AG09309 (cell line): ENCODE measurements at regions not wholly inside any gene's neighbourhood (a gene's known extent, or its start where the extent isn't known, plus 50 kb on each side); places are given as distances from the start of the nearest gene placed in this dataset.

Source experiments
- DNase-seq: peaks from one replicate; pipeline ENCODE4 v3.0.0-alpha.2; 2010; ENCODE audit warnings: low read depth
- H3K4me3 ChIP-seq: 2 replicates; pipeline ENCODE4 v1.5.1; 2011; ENCODE audit warnings: mild to moderate bottlenecking, low read depth, low read length, moderate library complexity; ENCODE audit not compliant: control insufficient read depth
- CTCF ChIP-seq: IDR thresholded peaks from 2 replicates; pipeline ENCODE4 v1.5.1; 2011; ENCODE audit warnings: mild to moderate bottlenecking, low read depth, low read length, inconsistent platforms; ENCODE audit not compliant: insufficient read depth, control insufficient read depth; ENCODE audit errors: missing control alignments

DNA sequence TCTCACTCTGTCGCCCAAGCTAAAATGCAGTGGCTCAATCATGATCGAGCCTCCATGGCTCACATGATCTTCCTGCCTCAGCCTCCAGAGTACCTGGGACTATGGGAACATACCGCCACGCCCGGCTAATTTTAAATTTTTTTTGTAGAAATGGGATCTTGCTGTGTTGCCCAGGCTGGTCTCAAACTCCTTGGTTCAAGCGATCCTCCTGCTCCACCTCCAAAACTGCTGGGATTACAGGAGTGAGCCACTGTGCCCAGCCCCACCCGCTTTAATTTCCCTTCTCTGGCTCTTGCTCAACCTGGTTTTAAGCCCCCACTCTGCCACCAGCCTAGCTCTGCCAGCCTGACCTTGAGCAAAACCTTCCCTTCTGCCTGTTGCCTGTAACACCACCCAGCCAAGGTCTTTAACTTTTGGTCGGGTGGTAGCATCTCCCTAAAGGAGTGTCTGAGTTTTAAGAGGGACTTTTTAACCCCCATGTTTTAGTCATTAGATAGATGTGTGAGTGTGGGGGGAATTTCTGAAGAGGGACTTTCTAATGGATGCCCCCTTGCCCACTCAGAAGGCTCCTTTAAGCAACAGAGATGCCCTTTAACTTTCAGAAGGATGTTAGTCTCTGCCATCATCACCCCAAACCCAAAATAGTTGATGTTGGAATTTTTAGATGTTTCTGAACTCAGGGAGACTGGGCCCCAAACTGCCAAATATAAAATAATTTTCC lies 71.8 kb upstream of the FOXP4 start:
- DNase-seq, result no peak
- H3K4me3 ChIP-seq, result no peak overlapping the region
- TF ChIP-seq CTCF, result no peak

- no peak for DNase-seq
- H3K4me3 ChIP-seq, result no peak overlapping the region
- TF ChIP-seq CTCF, result no peak
Observed at GRCh38 chr6:41475164-41475563, 71.0 kb upstream of the FOXP4 start.

DNA sequence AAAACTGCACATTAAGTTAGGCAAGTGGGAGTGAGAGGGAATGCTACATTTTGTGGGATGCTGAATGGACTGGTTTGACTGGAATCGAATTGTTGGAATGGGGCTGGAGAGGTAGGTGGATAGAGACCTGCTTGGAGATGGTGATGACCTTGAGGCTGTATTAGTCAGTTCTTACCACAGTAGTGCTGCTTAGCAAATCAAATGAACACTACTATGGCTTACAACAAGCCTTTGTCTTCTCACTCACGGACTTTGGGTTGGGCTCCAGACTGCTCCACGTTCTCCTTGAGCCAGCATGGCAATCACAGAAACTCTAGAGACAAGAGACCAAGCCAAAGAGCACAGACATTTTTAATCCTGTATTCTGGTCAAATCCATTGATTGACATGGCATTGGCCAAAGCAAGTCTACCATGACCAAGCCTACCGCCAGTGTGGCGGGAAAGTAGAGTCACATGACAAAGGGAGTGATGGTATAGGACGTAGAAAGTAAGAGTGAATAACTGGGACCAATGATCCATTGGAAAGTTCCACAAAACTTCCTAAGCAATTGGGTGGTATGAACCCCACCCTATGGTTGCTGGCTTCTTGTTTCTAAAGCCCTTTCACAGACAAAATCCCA lies 70.3 kb upstream of the FOXP4 start:
- DNase-seq, result no peak
- no peak for TF ChIP-seq CTCF
- no peak overlapping the region for H3K4me3 ChIP-seq

- DNase-seq, result no peak
Observed at GRCh38 chr6:41476401-41476800, 69.8 kb upstream of the FOXP4 start.

GRCh38 chr6:41477572-41477971 lies 68.6 kb upstream of the FOXP4 start:
- no peak for TF ChIP-seq CTCF
- no peak overlapping the region for H3K4me3 ChIP-seq
- DNase-seq, result no peak

More at GRCh38 chr6:41476401-41476800, 69.8 kb upstream of the FOXP4 start:
- H3K4me3 ChIP-seq, result no peak overlapping the region
- no peak for TF ChIP-seq CTCF

GRCh38 chr6:41483943-41484342 lies 62.2 kb upstream of the FOXP4 start:
- TF ChIP-seq CTCF, result no peak
- no peak for DNase-seq
- H3K4me3 ChIP-seq, result no peak overlapping the region

GRCh38 chr6:41487860-41488432 lies 58.2 kb upstream of the FOXP4 start:
- TF ChIP-seq CTCF, result no peak
- DNase-seq, result no peak
- no peak overlapping the region for H3K4me3 ChIP-seq
